Activated T-cell treated with anti-CD3 and anti-CD28 coated beads, Interleukin-2, amount 50 U/mL, for 4 hours (primary cell): ENCODE measurements at regions not wholly inside any gene's neighbourhood (a gene's known extent, or its start where the extent isn't known, plus 50 kb on each side); places are given as distances from the start of the nearest gene placed in this dataset.

Experiments
- ATAC-seq, 2 donors: fragments of 200-7000 bp; cut with Tn5 transposase; one replicate each; pipeline ENCODE4 v1.10.0; 2021
- DNase-seq: peaks from one replicate; pipeline ENCODE4 v3.0.0-alpha.2; 2020
- H3K27me3 Mint-ChIP-seq: one replicate; pipeline ENCODE4 v1.8.0; 2021; ENCODE audit warnings: low read depth, mixed read lengths
- H3K36me3 Mint-ChIP-seq: one replicate; pipeline ENCODE4 v1.8.0; 2022; ENCODE audit warnings: mixed read lengths; ENCODE audit not compliant: insufficient read depth
- H3K4me1 Mint-ChIP-seq: one replicate; pipeline ENCODE4 v1.8.0; 2021; ENCODE audit warnings: low read depth, mixed read lengths
- H3K4me3 Mint-ChIP-seq: one replicate; pipeline ENCODE4 v1.8.0; 2021; ENCODE audit warnings: mild to moderate bottlenecking, moderate library complexity, mixed read lengths
- H3K9me3 Mint-ChIP-seq: one replicate; pipeline ENCODE4 v1.8.0; 2021; ENCODE audit warnings: mixed read lengths

DNA sequence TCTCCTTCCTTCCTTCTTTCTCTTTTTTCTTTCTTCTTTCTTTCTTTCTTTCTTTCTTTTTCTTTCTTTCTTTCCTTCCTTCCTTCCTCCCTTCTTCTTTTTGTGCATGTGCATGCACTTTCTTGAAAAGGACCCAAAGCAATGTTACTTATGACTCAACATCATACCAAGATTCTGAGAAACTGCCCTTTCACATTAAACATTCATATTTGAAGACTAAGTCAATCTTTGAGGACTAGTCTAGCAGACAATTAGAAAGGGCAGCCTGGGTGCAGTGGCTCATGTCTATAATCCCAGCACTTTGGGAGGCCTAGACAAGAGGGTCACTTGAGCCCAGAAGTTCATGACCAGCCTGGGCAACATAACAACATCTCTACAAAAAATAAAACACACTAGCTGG, 212.8 kb upstream of the KITLG start:
- Mint-ChIP-seq H3K9me3 (peaks cover 10% of the 10 kb centered on the region), H3K4me1 (no peaks in the 10 kb centered on the region), H3K36me3 (no peaks in the 10 kb centered on the region), H3K4me3 (no peak overlapping the region), H3K27me3 (no peaks in the 10 kb centered on the region)
- ATAC-seq (no peak), DNase-seq (no peak)

DNA sequence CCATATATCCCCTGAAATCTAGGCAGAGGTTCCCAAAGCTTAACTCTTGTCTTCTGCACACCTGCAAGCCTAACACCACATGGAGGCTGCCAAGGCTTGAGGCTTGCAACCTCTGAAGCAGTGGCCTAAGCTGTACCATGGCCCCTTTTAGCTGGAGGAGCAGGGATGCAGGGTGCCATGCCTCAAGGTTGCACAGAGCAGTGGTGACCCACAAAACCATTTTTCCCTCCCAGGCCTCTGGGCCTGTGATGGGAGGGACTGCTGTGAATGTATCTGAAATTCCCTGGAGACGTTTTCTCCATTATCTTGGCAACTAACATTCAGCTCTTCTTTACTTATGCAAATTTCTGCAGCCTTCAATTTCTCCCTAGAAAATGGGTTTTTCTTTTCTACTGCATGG, 210.0 kb upstream of the KITLG start:
- Mint-ChIP-seq H3K4me1 (no peaks in the 10 kb centered on the region), H3K27me3 (no peaks in the 10 kb centered on the region), H3K36me3 (no peaks in the 10 kb centered on the region), H3K9me3 (peaks cover 10% of the 10 kb centered on the region), H3K4me3 (no peak overlapping the region)
- DNase-seq (no peak), ATAC-seq (no peak)

DNA sequence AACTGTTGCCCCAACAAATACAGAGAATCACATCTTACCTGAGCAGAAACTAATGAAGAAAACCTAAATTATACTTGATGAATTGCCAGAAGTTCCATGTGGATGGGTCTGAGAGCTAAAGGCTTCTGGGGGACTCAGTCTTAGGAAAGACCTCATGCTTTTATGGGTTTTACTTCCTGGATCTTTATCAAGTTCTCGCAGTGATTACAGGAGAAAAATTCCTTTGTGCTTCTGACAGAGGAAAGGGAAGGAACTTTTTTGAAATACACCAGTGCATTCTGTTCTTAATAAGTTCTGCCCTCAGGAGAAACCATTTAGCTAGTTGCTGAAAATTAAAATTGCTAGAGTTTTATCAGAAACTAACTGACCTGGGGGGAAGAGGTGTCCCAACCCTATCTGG, 203.9 kb upstream of the KITLG start:
- ATAC-seq: no peak
- no peak overlapping the region for H3K4me3 Mint-ChIP-seq

DNA sequence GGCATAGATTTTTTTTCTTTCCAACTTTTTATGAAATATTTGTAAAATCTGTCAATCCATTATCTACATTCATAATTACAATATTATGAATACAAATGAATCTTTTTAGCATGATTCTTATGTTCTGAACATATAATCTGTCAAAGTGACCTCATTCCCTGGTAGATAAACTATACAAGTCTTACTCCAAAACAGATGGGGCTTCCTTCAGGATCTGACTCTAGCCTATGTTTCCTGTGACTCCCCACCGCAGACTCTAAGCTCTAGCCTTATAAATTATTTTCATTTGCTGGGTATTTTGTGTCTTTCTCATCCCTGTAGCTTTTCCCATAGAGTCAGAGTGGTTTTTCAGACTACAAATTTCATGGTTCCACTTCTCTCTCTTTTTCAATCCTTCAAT, 202.1 kb upstream of the KITLG start:
- H3K4me3 Mint-ChIP-seq: no peak overlapping the region
- no peaks in the 10 kb centered on the region for H3K9me3 Mint-ChIP-seq
- DNase-seq: no peak
- H3K27me3 Mint-ChIP-seq: no peaks in the 10 kb centered on the region
- H3K4me1 Mint-ChIP-seq: no peaks in the 10 kb centered on the region
- H3K36me3 Mint-ChIP-seq: no peaks in the 10 kb centered on the region
- no peak for ATAC-seq

More for the DNA sequence above, 203.9 kb upstream of the KITLG start:
- H3K9me3 Mint-ChIP-seq: no peaks in the 10 kb centered on the region
- no peaks in the 10 kb centered on the region for H3K36me3 Mint-ChIP-seq
- no peak for DNase-seq
- H3K27me3 Mint-ChIP-seq: no peaks in the 10 kb centered on the region
- H3K4me1 Mint-ChIP-seq: no peaks in the 10 kb centered on the region

- H3K4me1 Mint-ChIP-seq: no peaks in the 10 kb centered on the region
- ATAC-seq (no peak), DNase-seq (no peak)
- H3K9me3 Mint-ChIP-seq: no peaks in the 10 kb centered on the region
- no peaks in the 10 kb centered on the region for H3K36me3 Mint-ChIP-seq
- H3K27me3 Mint-ChIP-seq: no peaks in the 10 kb centered on the region
- no peak overlapping the region for H3K4me3 Mint-ChIP-seq
These were observed 201.6 kb upstream of the KITLG start for GRCh38 chr12:88781909-88782308.

GRCh38 chr12:88778064-88778463, 197.8 kb upstream of the KITLG start:
- no peaks in the 10 kb centered on the region for H3K36me3 Mint-ChIP-seq
- no peak for DNase-seq
- no peak overlapping the region for H3K4me3 Mint-ChIP-seq
- no peak for ATAC-seq
- H3K9me3 Mint-ChIP-seq: no peaks in the 10 kb centered on the region
- no peaks in the 10 kb centered on the region for H3K4me1 Mint-ChIP-seq
- no peaks in the 10 kb centered on the region for H3K27me3 Mint-ChIP-seq

GRCh38 chr12:88775742-88776151, 195.5 kb upstream of the KITLG start:
- Mint-ChIP-seq H3K27me3 (no peaks in the 10 kb centered on the region), H3K36me3 (no peaks in the 10 kb centered on the region), H3K4me3 (no peak overlapping the region), H3K4me1 (no peaks in the 10 kb centered on the region), H3K9me3 (no peaks in the 10 kb centered on the region)
- DNase-seq (no peak), ATAC-seq (no peak)

- no peak for DNase-seq
- no peak overlapping the region for H3K4me3 Mint-ChIP-seq
- no peaks in the 10 kb centered on the region for H3K4me1 Mint-ChIP-seq
- no peaks in the 10 kb centered on the region for H3K27me3 Mint-ChIP-seq
- ATAC-seq: no peak
- H3K36me3 Mint-ChIP-seq: no peaks in the 10 kb centered on the region
- H3K9me3 Mint-ChIP-seq: no peaks in the 10 kb centered on the region
These were observed 187.4 kb upstream of the KITLG start for GRCh38 chr12:88767699-88768098.

- Mint-ChIP-seq H3K9me3 (no peaks in the 10 kb centered on the region), H3K27me3 (no peaks in the 10 kb centered on the region), H3K4me1 (no peaks in the 10 kb centered on the region), H3K4me3 (no peak overlapping the region), H3K36me3 (no peaks in the 10 kb centered on the region)
- DNase-seq (no peak), ATAC-seq (no peak)
These were observed 184.7 kb upstream of the KITLG start for GRCh38 chr12:88764781-88765480.

- Mint-ChIP-seq H3K4me3 (no peak overlapping the region), H3K4me1 (no peaks in the 10 kb centered on the region), H3K27me3 (no peaks in the 10 kb centered on the region), H3K36me3 (no peaks in the 10 kb centered on the region), H3K9me3 (no peaks in the 10 kb centered on the region)
- DNase-seq (no peak), ATAC-seq (no peak)
These were observed 183.3 kb upstream of the KITLG start for GRCh38 chr12:88763536-88764100.

DNA sequence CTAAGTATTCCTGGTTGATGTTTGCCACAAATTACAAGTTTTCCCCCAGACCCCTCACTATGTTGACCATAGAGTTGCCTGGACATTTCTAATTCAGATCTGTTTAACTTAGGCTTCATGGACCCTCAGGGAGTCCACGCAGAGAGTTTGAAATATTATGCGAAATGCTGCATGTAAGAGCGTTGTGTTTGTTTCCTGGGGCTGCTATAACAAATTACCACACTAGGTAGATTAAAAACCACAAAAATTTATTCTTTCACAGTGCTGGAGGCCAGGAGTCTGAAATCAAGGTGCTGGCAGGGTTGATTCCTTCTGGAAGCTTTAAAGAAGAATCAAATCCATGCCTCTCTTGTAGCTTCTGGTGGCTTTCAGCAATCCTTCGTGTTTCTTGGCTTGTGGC, 177.9 kb upstream of the KITLG start:
- no peaks in the 10 kb centered on the region for H3K4me1 Mint-ChIP-seq
- no peak for ATAC-seq
- H3K36me3 Mint-ChIP-seq: no peaks in the 10 kb centered on the region
- H3K4me3 Mint-ChIP-seq: no peak overlapping the region
- no peak for DNase-seq
- no peaks in the 10 kb centered on the region for H3K9me3 Mint-ChIP-seq
- no peaks in the 10 kb centered on the region for H3K27me3 Mint-ChIP-seq

DNA sequence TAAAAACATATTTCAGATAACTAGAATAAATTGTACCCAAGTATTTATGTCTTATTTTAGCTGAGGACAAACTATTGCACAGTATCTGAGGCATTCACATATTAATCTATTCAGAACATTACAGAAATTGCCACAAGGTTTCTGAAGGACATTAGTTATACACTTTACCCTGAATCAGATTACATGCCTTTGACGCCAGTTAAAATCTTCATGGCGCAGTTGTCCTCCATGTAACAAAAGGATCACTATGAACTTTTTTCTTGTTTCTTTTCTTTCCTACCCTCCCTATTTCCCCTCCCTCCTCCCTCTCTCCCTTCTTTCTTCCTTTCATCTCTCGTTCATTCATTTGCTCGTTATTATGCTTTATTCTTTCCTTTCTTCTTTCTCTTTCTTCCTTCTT, 176.6 kb upstream of the KITLG start:
- no peaks in the 10 kb centered on the region for H3K36me3 Mint-ChIP-seq
- DNase-seq: no peak
- H3K4me1 Mint-ChIP-seq: no peaks in the 10 kb centered on the region
- H3K9me3 Mint-ChIP-seq: no peaks in the 10 kb centered on the region
- H3K27me3 Mint-ChIP-seq: no peaks in the 10 kb centered on the region
- H3K4me3 Mint-ChIP-seq: no peak overlapping the region
- no peak for ATAC-seq

- H3K27me3 Mint-ChIP-seq: no peaks in the 10 kb centered on the region
- no peak for ATAC-seq
- H3K4me3 Mint-ChIP-seq: no peak overlapping the region
- no peaks in the 10 kb centered on the region for H3K9me3 Mint-ChIP-seq
- H3K4me1 Mint-ChIP-seq: no peaks in the 10 kb centered on the region
- DNase-seq: no peak
- H3K36me3 Mint-ChIP-seq: no peaks in the 10 kb centered on the region
These were observed 175.9 kb upstream of the KITLG start for GRCh38 chr12:88756153-88756552.

DNA sequence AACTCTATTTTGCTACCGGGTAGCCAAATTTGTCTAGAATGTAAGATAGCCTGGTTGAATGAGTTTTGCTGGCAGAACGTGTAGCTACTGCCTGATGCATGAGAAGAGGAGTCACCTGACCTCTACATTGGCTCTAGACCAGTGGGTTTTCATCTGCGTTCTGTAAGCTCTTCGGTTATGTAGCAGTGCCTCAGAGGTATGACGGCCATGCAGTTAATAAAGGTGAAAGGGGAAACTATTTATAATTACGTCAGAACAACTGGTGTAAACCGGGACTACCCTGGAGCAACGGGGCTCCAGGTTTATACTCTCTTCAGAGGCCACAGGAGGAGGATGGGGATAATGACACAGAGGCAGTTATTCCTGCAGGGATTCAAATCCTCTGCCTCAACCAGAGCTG, 173.4 kb upstream of the KITLG start:
- no peaks in the 10 kb centered on the region for H3K27me3 Mint-ChIP-seq
- H3K36me3 Mint-ChIP-seq: no peaks in the 10 kb centered on the region
- H3K4me1 Mint-ChIP-seq: no peaks in the 10 kb centered on the region
- DNase-seq: no peak
- no peak overlapping the region for H3K4me3 Mint-ChIP-seq
- H3K9me3 Mint-ChIP-seq: no peaks in the 10 kb centered on the region
- ATAC-seq: no peak

DNA sequence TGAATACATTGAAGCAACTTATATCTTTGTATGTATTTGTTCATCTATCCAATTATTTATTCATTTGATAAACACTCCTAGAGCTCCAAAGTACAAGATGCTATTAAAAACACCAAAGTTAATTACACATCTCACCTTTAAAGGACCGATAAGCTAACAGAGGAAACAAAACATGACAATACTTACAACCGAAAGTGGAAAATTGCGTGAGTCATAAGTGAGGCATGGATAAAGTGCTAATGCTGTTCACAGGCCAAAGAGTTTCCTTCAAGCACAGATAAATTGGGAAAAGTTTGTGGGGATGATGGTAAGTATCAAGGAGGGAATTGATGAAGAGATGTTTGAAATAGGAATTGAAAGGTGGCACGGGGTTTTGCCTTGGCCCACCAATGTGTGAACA, 172.8 kb upstream of the KITLG start:
- DNase-seq: no peak
- H3K9me3 Mint-ChIP-seq: no peaks in the 10 kb centered on the region
- no peaks in the 10 kb centered on the region for H3K4me1 Mint-ChIP-seq
- no peaks in the 10 kb centered on the region for H3K36me3 Mint-ChIP-seq
- H3K4me3 Mint-ChIP-seq: no peak overlapping the region
- no peaks in the 10 kb centered on the region for H3K27me3 Mint-ChIP-seq
- no peak for ATAC-seq
